CD4-positive, alpha-beta T cell treated with Interleukin-15 for 4 hours (primary cell): ENCODE measurements at regions not wholly inside any gene's neighbourhood (a gene's known extent, or its start where the extent isn't known, plus 50 kb on each side); places are given as distances from the start of the nearest gene placed in this dataset.

Experiments used
- DNase-seq: peaks from one replicate; pipeline ENCODE4 v3.0.0-alpha.2; 2020; ENCODE audit warnings: low spot score

DNA sequence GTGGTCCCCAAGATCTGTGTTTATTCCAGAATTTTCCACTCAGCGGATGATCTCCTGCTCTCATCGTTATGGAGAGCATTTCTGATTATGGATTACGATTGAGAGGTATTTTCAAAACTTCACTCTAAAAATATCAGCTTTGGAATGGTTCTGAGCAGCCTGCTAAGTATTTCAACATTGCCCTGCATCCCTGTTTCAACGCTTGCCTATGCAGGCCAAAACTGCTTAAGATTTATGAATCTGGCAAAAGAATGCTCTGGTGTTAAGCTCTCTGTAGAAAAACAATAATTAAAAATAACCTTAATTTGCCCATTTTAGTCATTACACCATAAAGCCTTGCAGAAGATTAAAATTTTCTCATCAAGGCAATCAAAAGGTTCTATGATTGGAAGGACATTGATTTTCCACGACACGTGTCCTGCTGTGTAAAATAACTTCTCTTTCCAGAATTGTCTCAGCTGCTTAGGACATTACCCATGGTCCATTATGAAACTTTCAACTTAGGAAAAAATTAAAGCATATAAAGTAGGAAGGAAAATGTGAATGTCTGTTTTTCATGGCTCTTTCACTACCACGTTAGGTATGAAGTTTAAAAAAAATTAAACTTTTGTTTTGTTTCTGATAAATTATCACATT lies 229.9 kb downstream of the ACKR3 start:
- DNase-seq: no peak

GRCh38 chr2:236802862-236803261 lies 233.2 kb downstream of the ACKR3 start:
- DNase-seq: no peak

DNA sequence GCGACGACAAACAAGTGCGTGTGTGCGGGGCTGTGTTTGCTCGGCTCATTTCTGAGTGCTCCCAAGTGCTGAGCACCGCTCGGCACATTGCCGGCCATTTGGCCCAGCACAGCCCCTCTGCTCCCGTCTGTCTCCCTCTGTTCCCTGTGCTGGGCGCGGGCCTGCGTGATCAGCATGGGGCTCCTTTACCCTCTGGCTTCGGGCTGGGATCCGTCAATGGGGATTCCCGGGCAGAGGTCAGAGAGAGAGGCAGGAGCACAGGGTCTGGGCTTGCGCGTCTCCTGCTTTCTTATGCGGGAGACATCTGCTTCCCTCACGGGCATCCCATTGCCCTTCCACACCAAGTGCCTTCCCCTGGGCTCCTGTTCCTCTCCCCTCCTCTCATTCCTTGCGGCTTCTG lies 234.0 kb downstream of the ACKR3 start:
- no peak for DNase-seq

- DNase-seq: no peak
These were observed 236.3 kb downstream of the ACKR3 start for GRCh38 chr2:236805800-236806531.

GRCh38 chr2:236809716-236810115 lies 240.1 kb downstream of the ACKR3 start:
- no peak for DNase-seq

DNA sequence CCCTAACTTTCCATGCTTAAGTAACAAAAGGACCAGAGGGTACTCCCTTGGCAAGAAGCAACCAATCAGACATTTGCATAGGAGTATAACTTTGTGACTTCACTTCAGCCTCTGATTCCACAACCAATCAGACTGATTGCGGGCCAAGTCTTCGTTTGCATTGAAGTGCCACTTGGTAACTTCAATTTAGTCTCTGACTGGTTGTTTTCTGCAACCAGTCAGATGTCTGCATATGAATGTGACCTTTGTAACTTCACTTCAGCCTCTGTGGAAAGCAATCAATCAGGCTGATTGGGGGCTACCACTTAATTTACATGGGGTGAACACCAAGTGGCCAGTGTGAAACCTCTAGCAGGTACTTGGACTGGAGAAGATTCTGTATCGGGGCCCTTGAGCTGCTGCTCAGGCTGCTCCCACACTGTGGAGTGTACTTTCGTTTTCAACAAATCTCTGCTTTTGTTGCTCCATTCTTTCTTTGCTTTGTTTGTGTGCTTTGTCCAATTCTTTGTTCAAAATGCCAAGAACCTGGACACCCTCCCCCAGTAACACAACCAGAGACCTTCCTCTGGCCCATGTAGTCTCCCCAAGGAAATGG lies 241.5 kb downstream of the ACKR3 start:
- DNase-seq: no peak

GRCh38 chr2:236813766-236814165 lies 244.1 kb downstream of the ACKR3 start:
- no peak for DNase-seq

GRCh38 chr2:236814593-236814992 lies 245.0 kb downstream of the ACKR3 start:
- DNase-seq: no peak

GRCh38 chr2:236815746-236816145 lies 246.1 kb downstream of the ACKR3 start:
- DNase-seq: no peak

- DNase-seq: no peak
These were observed 246.9 kb downstream of the ACKR3 start for GRCh38 chr2:236816197-236817170.

- DNase-seq: no peak
These were observed 248.8 kb downstream of the ACKR3 start for GRCh38 chr2:236818281-236819045.

- DNase-seq: no peak
These were observed 249.8 kb downstream of the ACKR3 start for GRCh38 chr2:236819275-236820002.

- no peak for DNase-seq
These were observed 251.2 kb downstream of the ACKR3 start for GRCh38 chr2:236820763-236821344.

- DNase-seq: no peak
These were observed 253.5 kb downstream of the ACKR3 start for GRCh38 chr2:236823041-236823629.

DNA sequence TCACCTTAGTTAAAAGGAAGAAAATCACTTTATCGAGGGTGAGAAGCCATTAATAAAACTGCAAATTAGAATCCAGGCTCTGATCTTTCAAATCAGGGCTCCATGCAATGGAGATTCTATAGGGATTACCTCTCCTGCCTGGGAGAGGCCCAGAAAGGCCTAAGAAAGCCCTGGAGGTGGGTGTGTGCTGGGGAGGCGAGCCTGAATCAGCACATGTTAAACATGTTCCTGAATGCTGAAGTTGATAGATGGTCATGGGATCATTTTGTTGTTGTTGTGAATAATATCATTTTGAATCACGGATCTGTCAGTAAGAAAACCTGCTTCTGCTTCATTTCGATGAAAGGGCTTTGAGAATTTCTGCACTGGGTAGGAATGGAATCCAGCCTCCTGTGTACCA lies 254.3 kb downstream of the ACKR3 start:
- DNase-seq: no peak

DNA sequence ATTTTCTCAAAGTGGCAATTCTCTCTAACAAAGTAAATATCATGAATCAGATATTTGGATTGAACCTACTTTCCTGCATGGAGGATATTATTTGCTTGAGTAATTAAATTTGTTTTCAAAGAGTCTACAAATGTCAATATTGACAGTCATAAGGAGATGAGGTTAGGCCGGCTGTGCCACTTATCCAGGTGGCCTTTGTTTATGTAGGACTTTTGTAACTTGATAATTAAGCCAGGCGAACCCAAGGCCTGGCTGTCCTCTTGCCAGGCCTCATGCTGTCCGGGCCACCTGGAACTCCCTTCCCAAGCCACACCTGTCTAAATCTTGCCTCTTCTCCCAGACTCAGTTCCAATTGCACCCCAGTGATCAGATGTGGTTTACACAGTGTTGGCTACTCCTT lies 255.2 kb downstream of the ACKR3 start:
- no peak for DNase-seq

DNA sequence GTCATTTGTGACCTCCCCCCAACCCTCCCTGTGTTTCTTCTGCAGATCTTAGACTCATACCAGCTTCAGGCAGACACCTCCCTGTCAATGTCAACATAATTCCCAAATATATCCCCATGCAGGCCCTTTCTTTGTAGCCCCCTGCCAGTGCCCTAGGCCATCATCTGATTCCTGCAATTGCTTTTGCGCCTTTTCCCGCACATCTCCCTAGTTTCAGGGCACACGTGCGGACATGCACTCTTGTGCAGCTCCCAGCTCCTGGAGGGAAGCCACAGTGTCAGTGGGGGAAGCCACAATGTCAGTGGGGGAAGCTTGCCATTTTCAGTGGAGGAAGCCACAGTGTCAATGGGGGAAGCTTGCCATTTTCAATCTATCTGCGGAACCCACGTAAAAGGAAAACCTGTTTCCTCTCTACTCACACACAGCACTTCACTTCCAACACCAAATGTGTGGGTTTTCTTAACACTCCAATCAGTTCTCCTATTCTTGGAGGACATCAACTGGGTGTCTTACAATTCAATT lies 256.4 kb downstream of the ACKR3 start:
- no peak for DNase-seq

- no peak for DNase-seq
These were observed 257.1 kb downstream of the ACKR3 start for GRCh38 chr2:236826606-236827156.

DNA sequence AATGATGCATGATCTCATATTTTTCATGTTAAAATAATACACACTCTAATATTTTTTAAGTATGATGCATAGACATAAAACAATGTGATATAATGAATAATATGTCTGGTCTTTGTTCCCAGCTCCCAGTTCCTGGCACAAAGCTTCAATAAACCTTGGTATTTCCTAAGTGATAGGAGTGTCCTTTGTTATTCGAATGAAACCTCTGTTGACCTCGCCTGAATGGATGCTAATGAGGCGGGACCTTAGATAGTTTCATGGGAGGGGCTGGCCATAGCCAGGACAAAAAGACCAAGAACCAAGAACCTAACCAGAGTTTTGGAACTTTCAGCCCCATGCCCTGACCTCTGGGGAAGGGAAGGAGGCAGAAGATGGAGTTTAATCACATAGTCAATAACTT lies 257.7 kb upstream of the COPS8 start:
- DNase-seq: no peak

GRCh38 chr2:236828820-236829219 lies 256.9 kb upstream of the COPS8 start:
- DNase-seq: no peak
